ENCODE measurements at regions not wholly inside any gene's neighbourhood (a gene's known extent, or its start where the extent isn't known, plus 50 kb on each side); places are given as distances from the start of the nearest gene placed in this dataset.

GRCh38 chr2:20150110-20150706, 74.7 kb downstream of the SDC1 start:
- H3K27me3 Mint-ChIP-seq (ENCODE audit: low read depth) = peaks cover 9% of the 10 kb centered on the region
- CTCF ChIA-PET = interaction anchor here (0.7 kb wide), 1 partner anchor 743 kb away, joined by 3 read pairs; no protein-coding TSS in a partner anchor
- no peak for DNase-seq
- intact Hi-C loops (cut with micrococcal nuclease) = no loop called here
- no peaks in the 10 kb centered on the region for H3K36me3 Mint-ChIP-seq (ENCODE audit: low read depth)
- no peaks in the 10 kb centered on the region for H3K9me3 Mint-ChIP-seq
- no peak overlapping the region for H3K27ac Mint-ChIP-seq
- no peak overlapping the region for H3K4me3 Mint-ChIP-seq
- no peaks in the 10 kb centered on the region for H3K4me1 Mint-ChIP-seq (ENCODE audit: low read depth)

- Mint-ChIP-seq H3K27ac (no peak overlapping the region), H3K27me3 (ENCODE audit: low read depth) (peaks cover 9% of the 10 kb centered on the region), H3K9me3 (no peaks in the 10 kb centered on the region), H3K4me3 (no peak overlapping the region), H3K36me3 (ENCODE audit: low read depth) (no peaks in the 10 kb centered on the region), H3K4me1 (ENCODE audit: low read depth) (no peaks in the 10 kb centered on the region)
- intact Hi-C loops (cut with micrococcal nuclease) = no loop called here
- no peak for DNase-seq
- CTCF ChIA-PET = interaction anchor here (0.7 kb wide), 1 partner anchor 742 kb away, joined by 3 read pairs; no protein-coding TSS in a partner anchor
These were observed 75.3 kb downstream of the SDC1 start for GRCh38 chr2:20149703-20150030.

- no peaks in the 10 kb centered on the region for H3K36me3 Mint-ChIP-seq (ENCODE audit: low read depth)
- CTCF ChIA-PET = no interaction called here
- no peak overlapping the region for H3K27ac Mint-ChIP-seq
- H3K4me3 Mint-ChIP-seq = no peak overlapping the region
- peaks cover 9% of the 10 kb centered on the region for H3K27me3 Mint-ChIP-seq (ENCODE audit: low read depth)
- H3K4me1 Mint-ChIP-seq (ENCODE audit: low read depth) = no peaks in the 10 kb centered on the region
- intact Hi-C loops (cut with micrococcal nuclease) = no loop called here
- DNase-seq = no peak
- no peaks in the 10 kb centered on the region for H3K9me3 Mint-ChIP-seq
These were observed 75.8 kb downstream of the SDC1 start for GRCh38 chr2:20148923-20149702.

GRCh38 chr2:20148426-20148922, 76.5 kb downstream of the SDC1 start:
- Mint-ChIP-seq H3K4me3 (no peak overlapping the region), H3K27ac (no peak overlapping the region), H3K36me3 (ENCODE audit: low read depth) (no peaks in the 10 kb centered on the region), H3K27me3 (ENCODE audit: low read depth) (peaks cover 9% of the 10 kb centered on the region), H3K4me1 (ENCODE audit: low read depth) (no peaks in the 10 kb centered on the region), H3K9me3 (no peaks in the 10 kb centered on the region)
- intact Hi-C loops (cut with micrococcal nuclease) = no loop called here
- CTCF ChIA-PET = no interaction called here
- no peak for DNase-seq

- H3K9me3 Mint-ChIP-seq = no peaks in the 10 kb centered on the region
These were observed 77.6 kb downstream of the SDC1 start for GRCh38 chr2:20147351-20147750.

GRCh38 chr2:20146401-20146800, 78.5 kb downstream of the SDC1 start:
- intact Hi-C loops (cut with micrococcal nuclease) = no loop called here
- DNase-seq = no peak
- no peaks in the 10 kb centered on the region for H3K9me3 Mint-ChIP-seq
- no peak overlapping the region for H3K27ac Mint-ChIP-seq
- H3K4me3 Mint-ChIP-seq = no peak overlapping the region
- CTCF ChIA-PET = no interaction called here
- no peaks in the 10 kb centered on the region for H3K36me3 Mint-ChIP-seq (ENCODE audit: low read depth)
- no peaks in the 10 kb centered on the region for H3K4me1 Mint-ChIP-seq (ENCODE audit: low read depth)
- H3K27me3 Mint-ChIP-seq (ENCODE audit: low read depth) = peaks cover 9% of the 10 kb centered on the region

More at GRCh38 chr2:20147351-20147750, 77.6 kb downstream of the SDC1 start:
- CTCF ChIA-PET = no interaction called here
- DNase-seq = no peak
- intact Hi-C loops (cut with micrococcal nuclease) = no loop called here
- Mint-ChIP-seq H3K36me3 (ENCODE audit: low read depth) (no peaks in the 10 kb centered on the region), H3K4me1 (ENCODE audit: low read depth) (no peaks in the 10 kb centered on the region), H3K27ac (no peak overlapping the region), H3K4me3 (no peak overlapping the region), H3K27me3 (ENCODE audit: low read depth) (peaks cover 9% of the 10 kb centered on the region)

- peak; percentile 14 for DNase-seq
- Mint-ChIP-seq H3K27ac (no peak overlapping the region), H3K27me3 (ENCODE audit: low read depth) (peaks cover 6% of the 10 kb centered on the region), H3K36me3 (ENCODE audit: low read depth) (no peaks in the 10 kb centered on the region), H3K9me3 (no peaks in the 10 kb centered on the region), H3K4me3 (no peak overlapping the region), H3K4me1 (ENCODE audit: low read depth) (no peaks in the 10 kb centered on the region)
- CTCF ChIA-PET = no interaction called here
- intact Hi-C loops (cut with micrococcal nuclease) = no loop called here
These were observed 79.3 kb downstream of the SDC1 start for GRCh38 chr2:20145497-20146193.

GRCh38 chr2:20144861-20145260, 80.1 kb downstream of the SDC1 start:
- Mint-ChIP-seq H3K36me3 (ENCODE audit: low read depth) (no peaks in the 10 kb centered on the region), H3K4me1 (ENCODE audit: low read depth) (no peaks in the 10 kb centered on the region), H3K9me3 (no peaks in the 10 kb centered on the region), H3K27ac (no peak overlapping the region), H3K27me3 (ENCODE audit: low read depth) (peaks cover 5% of the 10 kb centered on the region), H3K4me3 (no peak overlapping the region)
- CTCF ChIA-PET = no interaction called here
- intact Hi-C loops (cut with micrococcal nuclease) = no loop called here
- DNase-seq = no peak

GRCh38 chr2:20144196-20144595, 80.7 kb downstream of the SDC1 start:
- H3K27me3 Mint-ChIP-seq (ENCODE audit: low read depth) = peaks cover 5% of the 10 kb centered on the region
- no peaks in the 10 kb centered on the region for H3K9me3 Mint-ChIP-seq
- H3K27ac Mint-ChIP-seq = no peak overlapping the region
- DNase-seq = no peak
- no peaks in the 10 kb centered on the region for H3K4me1 Mint-ChIP-seq (ENCODE audit: low read depth)
- intact Hi-C loops (cut with micrococcal nuclease) = no loop called here
- CTCF ChIA-PET = no interaction called here
- H3K4me3 Mint-ChIP-seq = no peak overlapping the region
- H3K36me3 Mint-ChIP-seq (ENCODE audit: low read depth) = no peaks in the 10 kb centered on the region

GRCh38 chr2:20143263-20143662, 81.7 kb downstream of the SDC1 start:
- no peaks in the 10 kb centered on the region for H3K36me3 Mint-ChIP-seq (ENCODE audit: low read depth)
- H3K4me1 Mint-ChIP-seq (ENCODE audit: low read depth) = no peaks in the 10 kb centered on the region
- no peaks in the 10 kb centered on the region for H3K9me3 Mint-ChIP-seq
- CTCF ChIA-PET = no interaction called here
- H3K27ac Mint-ChIP-seq = no peak overlapping the region
- H3K4me3 Mint-ChIP-seq = no peak overlapping the region
- DNase-seq = no peak
- peaks cover 5% of the 10 kb centered on the region for H3K27me3 Mint-ChIP-seq (ENCODE audit: low read depth)
- intact Hi-C loops (cut with micrococcal nuclease) = no loop called here

GRCh38 chr2:20141806-20142205, 83.1 kb downstream of the SDC1 start:
- H3K27ac Mint-ChIP-seq = no peak overlapping the region
- intact Hi-C loops (cut with micrococcal nuclease) = no loop called here
- H3K4me1 Mint-ChIP-seq (ENCODE audit: low read depth) = no peaks in the 10 kb centered on the region
- CTCF ChIA-PET = interaction anchor here (1.2 kb wide), 1 partner anchor 84 kb away, joined by 3 read pairs; no protein-coding TSS in a partner anchor
- DNase-seq = no peak
- H3K36me3 Mint-ChIP-seq (ENCODE audit: low read depth) = no peaks in the 10 kb centered on the region
- H3K4me3 Mint-ChIP-seq = no peak overlapping the region
- H3K27me3 Mint-ChIP-seq (ENCODE audit: low read depth) = no peaks in the 10 kb centered on the region
- no peaks in the 10 kb centered on the region for H3K9me3 Mint-ChIP-seq

GRCh38 chr2:20141056-20141762, 83.7 kb downstream of the SDC1 start:
- H3K27ac Mint-ChIP-seq = no peak overlapping the region
- H3K4me3 Mint-ChIP-seq = no peak overlapping the region
- CTCF ChIA-PET = interaction anchor here (1.2 kb wide), 1 partner anchor 84 kb away, joined by 3 read pairs; no protein-coding TSS in a partner anchor
- no peaks in the 10 kb centered on the region for H3K27me3 Mint-ChIP-seq (ENCODE audit: low read depth)
- no peaks in the 10 kb centered on the region for H3K4me1 Mint-ChIP-seq (ENCODE audit: low read depth)
- DNase-seq = no peak
- intact Hi-C loops (cut with micrococcal nuclease) = no loop called here
- no peaks in the 10 kb centered on the region for H3K9me3 Mint-ChIP-seq
- H3K36me3 Mint-ChIP-seq (ENCODE audit: low read depth) = no peaks in the 10 kb centered on the region
